Psoas muscle (tissue), 7 donors: ENCODE measurements at regions not wholly inside any gene's neighbourhood (a gene's known extent, or its start where the extent isn't known, plus 50 kb on each side); places are given as distances from the start of the nearest gene placed in this dataset.

ENCODE experiments used
- ATAC-seq, 4 donors: fragments of 200-7000 bp; cut with Tn5 transposase; one replicate each; pipeline ENCODE4 v1.9.1; 2020; ENCODE audit warnings: moderate library complexity in 3 of 4, mild to moderate bottlenecking in 2 of 4
- DNase-seq, 2 donors: peaks; one replicate each; pipeline ENCODE4 v3.0.0-alpha.2; 2020
- H3K27ac ChIP-seq: fragments of 200-600 bp; one replicate; pipeline ENCODE4 v1.8.0; 2022
- H3K27me3 ChIP-seq, 3 donors: fragments of 200-600 bp in 1 of 3; one replicate each; pipeline versions ENCODE4 v1.6.1 to v1.8.0; 2013 to 2022; ENCODE audit warnings: low read length in 2 of 3, mild to moderate bottlenecking in 2 of 3, moderate library complexity in 1 of 3; ENCODE audit not compliant: insufficient read depth in 3 of 3
- H3K36me3 ChIP-seq, 2 donors: fragments of 200-600 bp in 1 of 2; one replicate each; pipeline versions ENCODE4 v1.6.1 to v1.8.0; 2013 to 2022; ENCODE audit warnings: low read depth in 1 of 2, mild to moderate bottlenecking in 1 of 2, moderate library complexity in 1 of 2; ENCODE audit not compliant: insufficient read depth in 1 of 2
- H3K4me1 ChIP-seq: fragments of 200-600 bp; one replicate; pipeline ENCODE4 v1.8.0; 2022
- H3K4me3 ChIP-seq: fragments of 200-600 bp; one replicate; pipeline ENCODE4 v1.8.0; 2022; ENCODE audit warnings: mild to moderate bottlenecking
- H3K9me3 ChIP-seq: fragments of 200-600 bp; one replicate; pipeline ENCODE4 v1.8.0; 2022
- WGBS, 3 donors: extraction: QIAGEN DNeasy Blood & Tissue Kit; methylation state at CpG; one replicate each; pipeline versions ENCODE4 v1.1.6 to v1.1.7; 2013; 5-methylcytosine and 5-hydroxymethylcytosine counted together
- intact Hi-C, 2 donors: fragments of 100-400 bp; cut with DNase I; formaldehyde crosslinking; loops; one replicate each; pipeline versions ENCODE4 v1.11.0 to v1.14.2; 2022
- TF ChIP-seq, protein P1 (sequence below): fragments of 200-600 bp; IDR thresholded peaks from one replicate; pipeline ENCODE4 v1.8.0; 2022; ENCODE audit warnings: antibody characterized with exemption
- donor health status: healthy with polysubstance abuse.
- donor health status: DM: no; HTN: no; CAD: no; lungs with moderate emphysema.
- donor health status: Bipolar disorder and iron deficiency.
- donor health status: healthy.
- donor health status: DM: yes; HTN: yes; CAD: no.
- donor health status: DM: no; HTN: no; CAD: no.
- donor health status: DM: yes; HTN: yes; CAD: no.

DNA sequence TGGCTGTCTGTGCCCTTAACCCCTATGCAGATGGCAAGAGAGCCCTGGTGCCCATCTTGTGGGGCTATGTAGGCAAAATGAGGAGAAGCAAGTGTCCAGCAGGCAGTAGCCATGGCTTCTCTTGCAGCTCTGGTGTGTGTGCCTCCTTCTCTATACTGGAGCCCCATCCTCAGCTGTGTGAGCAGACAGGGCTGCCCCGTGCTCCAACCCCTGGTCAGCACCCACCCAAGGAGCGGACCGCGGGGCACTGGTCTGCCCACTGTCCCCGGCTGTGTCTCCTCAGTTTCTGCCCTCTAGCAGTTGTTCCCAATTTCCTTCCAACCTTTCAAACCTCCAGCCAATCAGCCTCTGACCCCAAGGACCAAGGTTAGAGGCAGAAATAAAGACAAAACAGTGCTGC, 134.9 kb upstream of the GLI2 start:
- peaks cover 5% of the 10 kb centered on the region for H3K4me1 ChIP-seq
- peak in 1 of 2 donors; percentile 26 for DNase-seq
- 83 to 94% (median 89%) methylated on average over 5 of the region's 5 CpGs for WGBS, 3 donors
- H3K27me3 ChIP-seq = peaks cover 0 to 3% (median 2%) of the 10 kb centered on the region in 3 donors
- no peaks in the 10 kb centered on the region for H3K9me3 ChIP-seq
- TF ChIP-seq, protein P1, sequence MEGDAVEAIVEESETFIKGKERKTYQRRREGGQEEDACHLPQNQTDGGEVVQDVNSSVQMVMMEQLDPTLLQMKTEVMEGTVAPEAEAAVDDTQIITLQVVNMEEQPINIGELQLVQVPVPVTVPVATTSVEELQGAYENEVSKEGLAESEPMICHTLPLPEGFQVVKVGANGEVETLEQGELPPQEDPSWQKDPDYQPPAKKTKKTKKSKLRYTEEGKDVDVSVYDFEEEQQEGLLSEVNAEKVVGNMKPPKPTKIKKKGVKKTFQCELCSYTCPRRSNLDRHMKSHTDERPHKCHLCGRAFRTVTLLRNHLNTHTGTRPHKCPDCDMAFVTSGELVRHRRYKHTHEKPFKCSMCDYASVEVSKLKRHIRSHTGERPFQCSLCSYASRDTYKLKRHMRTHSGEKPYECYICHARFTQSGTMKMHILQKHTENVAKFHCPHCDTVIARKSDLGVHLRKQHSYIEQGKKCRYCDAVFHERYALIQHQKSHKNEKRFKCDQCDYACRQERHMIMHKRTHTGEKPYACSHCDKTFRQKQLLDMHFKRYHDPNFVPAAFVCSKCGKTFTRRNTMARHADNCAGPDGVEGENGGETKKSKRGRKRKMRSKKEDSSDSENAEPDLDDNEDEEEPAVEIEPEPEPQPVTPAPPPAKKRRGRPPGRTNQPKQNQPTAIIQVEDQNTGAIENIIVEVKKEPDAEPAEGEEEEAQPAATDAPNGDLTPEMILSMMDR = no peak
- no peak for ATAC-seq
- intact Hi-C loops = no loop called here
- H3K36me3 ChIP-seq = no peaks in the 10 kb centered on the region
- no peak overlapping the region for H3K4me3 ChIP-seq
- no peak overlapping the region for H3K27ac ChIP-seq

- peaks cover 0 to 8% (median 2%) of the 10 kb centered on the region in 3 donors for H3K27me3 ChIP-seq
- no peaks in the 10 kb centered on the region for H3K36me3 ChIP-seq
- intact Hi-C loops = no loop called here
- ATAC-seq = no peak
- TF ChIP-seq, protein P1 = no peak
- no peak overlapping the region for H3K4me3 ChIP-seq
- H3K27ac ChIP-seq = no peak overlapping the region
- DNase-seq = peak in 1 of 2 donors; percentile 48
- 93 to 97% (median 94%) methylated on average over 9 of the region's 9 CpGs for WGBS, 3 donors
- no peaks in the 10 kb centered on the region for H3K9me3 ChIP-seq
- H3K4me1 ChIP-seq = no peaks in the 10 kb centered on the region
These were observed 134.1 kb upstream of the GLI2 start for GRCh38 chr2:120601566-120601965.

DNA sequence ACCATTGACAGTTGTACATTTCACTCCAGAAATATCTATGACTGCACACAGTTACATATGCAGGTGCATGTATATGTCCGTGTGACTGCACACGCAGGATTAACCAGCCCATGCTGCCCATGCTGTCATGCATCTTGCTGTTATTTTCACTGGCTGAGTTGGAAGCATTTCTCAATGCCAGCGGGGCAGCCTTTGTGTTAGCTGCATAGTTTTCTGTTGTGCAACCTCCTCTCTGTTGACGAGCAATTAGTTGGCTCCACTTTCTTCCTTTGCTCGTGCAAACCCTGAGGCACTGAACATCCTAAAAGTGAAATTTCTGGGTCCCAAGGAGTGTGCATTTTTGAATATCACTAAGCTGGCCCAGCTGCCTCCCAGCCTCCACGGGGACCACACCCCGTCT, 133.4 kb upstream of the GLI2 start:
- no peak for ATAC-seq
- intact Hi-C loops = no loop called here

GRCh38 chr2:120604767-120605166, 130.9 kb upstream of the GLI2 start:
- H3K4me1 ChIP-seq = no peaks in the 10 kb centered on the region
- intact Hi-C loops = no loop called here
- no peaks in the 10 kb centered on the region for H3K36me3 ChIP-seq
- DNase-seq = no peak
- H3K9me3 ChIP-seq = no peaks in the 10 kb centered on the region
- H3K27me3 ChIP-seq = peaks cover 0 to 8% (median 2%) of the 10 kb centered on the region in 3 donors
- TF ChIP-seq, protein P1 = no peak
- 97 to 99% (median 98%) methylated on average over 6 of the region's 6 CpGs for WGBS, 3 donors
- H3K27ac ChIP-seq = no peak overlapping the region
- no peak for ATAC-seq
- no peak overlapping the region for H3K4me3 ChIP-seq

More for the DNA sequence above, 133.4 kb upstream of the GLI2 start:
- Histone ChIP-seq H3K27ac (no peak overlapping the region), H3K4me3 (no peak overlapping the region), H3K4me1 (no peaks in the 10 kb centered on the region), H3K9me3 (no peaks in the 10 kb centered on the region), H3K36me3 (no peaks in the 10 kb centered on the region), H3K27me3 (peaks cover 0 to 8% (median 2%) of the 10 kb centered on the region in 3 donors)
- 86 to 90% (median 88%) methylated on average over 7 of the region's 7 CpGs for WGBS, 3 donors
- DNase-seq = peak in 1 of 2 donors; percentile 15
- TF ChIP-seq, protein P1 = no peak

- Histone ChIP-seq H3K4me3 (no peak overlapping the region), H3K4me1 (no peaks in the 10 kb centered on the region), H3K36me3 (no peaks in the 10 kb centered on the region), H3K27me3 (peaks cover 0 to 8% (median 2%) of the 10 kb centered on the region in 3 donors), H3K27ac (no peak overlapping the region), H3K9me3 (no peaks in the 10 kb centered on the region)
- DNase-seq = no peak
- 85 to 88% (median 86%) methylated on average over 10 of the region's 10 CpGs for WGBS, 3 donors
- ATAC-seq = no peak
- TF ChIP-seq, protein P1 = no peak
- intact Hi-C loops = no loop called here
These were observed 130.3 kb upstream of the GLI2 start for GRCh38 chr2:120605231-120605935.
